H9 (cell line): ENCODE measurements at regions not wholly inside any gene's neighbourhood (a gene's known extent, or its start where the extent isn't known, plus 50 kb on each side); places are given as distances from the start of the nearest gene placed in this dataset.

ENCODE experiments used
- DNase-seq: peaks from one replicate; pipeline ENCODE4 v3.0.0-alpha.2; 2017
- H2AFZ ChIP-seq: one replicate; pipeline ENCODE4 v1.6.1; 2013; ENCODE audit warnings: mild to moderate bottlenecking, low read length, control low read depth, moderate library complexity
- H2AK5ac ChIP-seq: 2 replicates; pipeline ENCODE4 v1.6.1; 2013; ENCODE audit warnings: low read length, control low read depth, mixed read lengths; ENCODE audit not compliant: insufficient read length
- H2BK120ac ChIP-seq: one replicate; pipeline ENCODE4 v1.6.1; 2013; ENCODE audit warnings: low read depth, mild to moderate bottlenecking, low read length, control low read depth, inconsistent platforms; ENCODE audit not compliant: poor library complexity, severe bottlenecking
- H2BK12ac ChIP-seq: 2 replicates; pipeline ENCODE4 v1.6.1; 2013; ENCODE audit warnings: low read length, control low read depth, mixed read lengths, low read depth; ENCODE audit not compliant: insufficient read length
- H2BK15ac ChIP-seq: 2 replicates; pipeline ENCODE4 v1.6.1; 2013; ENCODE audit warnings: low read depth, low read length, control low read depth
- H2BK20ac ChIP-seq: one replicate; pipeline ENCODE4 v1.6.1; 2013; ENCODE audit warnings: low read depth, mild to moderate bottlenecking, low read length, control low read depth, inconsistent platforms; ENCODE audit not compliant: poor library complexity, severe bottlenecking
- H2BK5ac ChIP-seq: 2 replicates; pipeline ENCODE4 v1.6.1; 2013; ENCODE audit warnings: low read length, control low read depth, mixed read lengths; ENCODE audit not compliant: insufficient read length
- H3K14ac ChIP-seq: 2 replicates; pipeline ENCODE4 v1.6.1; 2013; ENCODE audit warnings: low read length, control low read depth; ENCODE audit not compliant: insufficient read depth
- H3K18ac ChIP-seq: 2 replicates; pipeline ENCODE4 v1.6.1; 2013; ENCODE audit warnings: low read depth, mild to moderate bottlenecking, mixed read lengths, low read length, control low read depth; ENCODE audit not compliant: insufficient read length
- H3K23ac ChIP-seq: 2 replicates; pipeline ENCODE4 v1.6.1; 2013; ENCODE audit warnings: low read length, control low read depth, mixed read lengths, low read depth; ENCODE audit not compliant: insufficient read length
- H3K23me2 ChIP-seq: 2 replicates; pipeline ENCODE4 v1.6.1; 2013; ENCODE audit warnings: low read depth, mild to moderate bottlenecking, mixed read lengths, low read length, control low read depth; ENCODE audit not compliant: insufficient read length, poor library complexity, severe bottlenecking
- H3K27ac ChIP-seq: 2 replicates; pipeline ENCODE4 v1.5.1; 2013; ENCODE audit warnings: low read length, control low read depth, mixed read lengths, low read depth; ENCODE audit not compliant: insufficient read length
- H3K27me3 ChIP-seq: 2 replicates; pipeline ENCODE4 v1.6.1; 2013; ENCODE audit warnings: low read length, control low read depth, inconsistent platforms; ENCODE audit not compliant: insufficient read depth
- H3K4ac ChIP-seq: 2 replicates; pipeline ENCODE4 v1.6.1; 2013; ENCODE audit warnings: low read depth, mild to moderate bottlenecking, control low read depth, inconsistent platforms, low read length, moderate library complexity
- H3K4me1 ChIP-seq: 2 replicates; pipeline ENCODE4 v1.6.1; 2013; ENCODE audit warnings: low read length, control low read depth, inconsistent platforms; ENCODE audit not compliant: insufficient read depth
- H3K4me2 ChIP-seq: 2 replicates; pipeline ENCODE4 v1.6.1; 2013; ENCODE audit warnings: low read length, control low read depth, mixed read lengths; ENCODE audit not compliant: insufficient read length, insufficient read depth
- H3K56ac ChIP-seq: 2 replicates; pipeline ENCODE4 v1.6.1; 2013; ENCODE audit warnings: low read depth, mild to moderate bottlenecking, mixed read lengths, low read length, control low read depth; ENCODE audit not compliant: insufficient read length
- H3K79me1 ChIP-seq: 2 replicates; pipeline ENCODE4 v1.6.1; 2013; ENCODE audit warnings: low read depth, mild to moderate bottlenecking, moderate library complexity, low read length, control low read depth, inconsistent platforms; ENCODE audit not compliant: insufficient read depth, poor library complexity, severe bottlenecking
- H3K79me2 ChIP-seq: 2 replicates; pipeline ENCODE4 v1.6.1; 2013; ENCODE audit warnings: low read length, control low read depth, inconsistent platforms; ENCODE audit not compliant: insufficient read depth
- H3K9ac ChIP-seq: 2 replicates; pipeline ENCODE4 v1.6.1; 2013; ENCODE audit warnings: low read length, control low read depth, mixed read lengths; ENCODE audit not compliant: insufficient read length; ENCODE audit errors: extremely low read depth
- H3K9me3 ChIP-seq: one replicate; pipeline ENCODE4 v1.6.1; 2013; ENCODE audit warnings: low read depth, low read length, inconsistent platforms; ENCODE audit not compliant: control insufficient read depth
- H3T11ph ChIP-seq: one replicate; pipeline ENCODE4 v1.6.1; 2013; ENCODE audit warnings: mild to moderate bottlenecking, low read length, control low read depth, inconsistent platforms
- H4K20me1 ChIP-seq: one replicate; pipeline ENCODE4 v1.6.1; 2013; ENCODE audit not compliant: control insufficient read depth, insufficient read length, insufficient read depth
- H4K5ac ChIP-seq: 2 replicates; pipeline ENCODE4 v1.6.1; 2013; ENCODE audit warnings: low read depth, mild to moderate bottlenecking, mixed read lengths, low read length, control low read depth; ENCODE audit not compliant: insufficient read length
- H4K8ac ChIP-seq: replicated peaks from 2 replicates; pipeline ENCODE4 v1.6.1; 2013; ENCODE audit warnings: low read length, control low read depth, mixed read lengths, low read depth; ENCODE audit not compliant: insufficient read length
- H4K91ac ChIP-seq: 2 replicates; pipeline ENCODE4 v1.6.1; 2013; ENCODE audit warnings: low read depth, mild to moderate bottlenecking, moderate library complexity, mixed read lengths, low read length, control low read depth; ENCODE audit not compliant: insufficient read length
- H3K27ac Mint-ChIP-seq, 3 experiments: 2 replicates in 2 of 3; 3 replicates in 1 of 3; pipeline ENCODE4 v1.8.0; 2020 to 2021; ENCODE audit warnings: mixed read lengths in 3 of 3, mild to moderate bottlenecking in 1 of 3, moderate library complexity in 1 of 3
- H3K27me3 Mint-ChIP-seq: 2 replicates; pipeline ENCODE4 v1.8.0; 2021; ENCODE audit warnings: low read depth, mild to moderate bottlenecking, moderate library complexity, mixed read lengths
- H3K36me3 Mint-ChIP-seq, 3 experiments: 2 replicates in 2 of 3; 3 replicates in 1 of 3; pipeline ENCODE4 v1.8.0; 2020 to 2021; ENCODE audit warnings: low read depth in 3 of 3, mixed read lengths in 3 of 3; ENCODE audit not compliant: insufficient read depth in 1 of 3
- H3K4me1 Mint-ChIP-seq, 2 experiments: 2 replicates each; pipeline ENCODE4 v1.8.0; 2020; ENCODE audit warnings: mixed read lengths in 2 of 2
- H3K4me3 Mint-ChIP-seq, 2 experiments: 2 replicates in 1 of 2; 3 replicates in 1 of 2; pipeline ENCODE4 v1.8.0; 2020 to 2021; ENCODE audit warnings: mild to moderate bottlenecking in 2 of 2, mixed read lengths in 2 of 2, moderate library complexity in 1 of 2
- H3K9me3 Mint-ChIP-seq, 2 experiments: 2 replicates in 1 of 2; 3 replicates in 1 of 2; pipeline ENCODE4 v1.8.0; 2020; ENCODE audit warnings: mild to moderate bottlenecking in 2 of 2, mixed read lengths in 2 of 2, moderate library complexity in 1 of 2
- WGBS: extraction: QIAGEN DNeasy Blood & Tissue Kit; methylation state at CpG from one replicate; pipeline ENCODE4 v1.1.7; 2013; ENCODE audit warnings: missing lambda C conversion rate, low lambda C conversion rate, mixed read lengths; ENCODE audit not compliant: insufficient read length; ENCODE audit errors: extremely low coverage; 5-methylcytosine and 5-hydroxymethylcytosine counted together
- TF ChIP-seq, protein P1 (sequence below): fragments of 200-600 bp; sonication (generic); conservative IDR thresholded peaks from 3 replicates; pipeline ENCODE4 v1.8.0; 2021; ENCODE audit warnings: antibody characterized with exemption, mild to moderate bottlenecking

DNA sequence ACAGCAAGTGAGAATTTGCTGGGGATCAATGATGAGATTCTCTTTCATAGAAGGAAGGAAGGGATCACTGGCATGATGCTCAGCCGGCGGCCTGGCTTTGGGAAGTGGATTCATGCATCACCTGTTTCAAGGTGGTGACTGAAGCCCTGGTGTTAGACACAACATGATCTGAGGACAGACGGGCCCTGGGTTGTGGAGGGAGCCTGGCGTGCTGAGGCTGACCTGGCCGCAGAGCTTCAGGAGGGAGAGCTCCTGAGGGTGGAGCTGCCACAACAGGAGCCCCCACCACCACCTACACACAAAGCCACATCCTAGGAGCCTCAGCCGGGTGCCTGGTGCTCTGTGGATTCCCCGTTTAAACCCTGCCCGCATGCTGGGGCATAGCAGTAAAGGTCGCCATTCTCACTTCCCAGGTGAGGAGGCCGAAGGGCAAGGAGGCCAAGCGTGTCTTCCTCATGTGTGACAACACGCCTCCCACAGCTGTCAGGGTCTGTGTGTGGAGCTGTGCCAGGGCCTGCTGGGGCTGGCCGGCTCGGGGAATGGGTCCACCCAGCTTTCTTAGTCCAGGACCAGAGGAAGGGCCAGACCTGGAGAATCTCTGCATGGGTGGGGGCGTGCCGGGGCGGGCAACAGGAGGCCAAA lies 107.0 kb downstream of the ERMARD start:
- Histone ChIP-seq H3K79me2 (no peaks in the 10 kb centered on the region), H3K4me1 (no peaks in the 10 kb centered on the region), H3K79me1 (no peaks in the 10 kb centered on the region), H4K8ac (no peak overlapping the region), H4K91ac (no peak overlapping the region), H4K20me1 (no peaks in the 10 kb centered on the region), H2BK5ac (no peak overlapping the region), H3K27ac (no peak overlapping the region), H3K14ac (no peak overlapping the region; the same call in 1 of the 2 replicates), H3K4ac (no peak overlapping the region), H2BK120ac (no peak overlapping the region), H3K4me2 (no peak overlapping the region), H2BK12ac (no peak overlapping the region), H3K23ac (no peak overlapping the region), H3K9ac (no peak overlapping the region), H3T11ph (no peak overlapping the region), H2BK20ac (no peak overlapping the region), H3K18ac (no peak overlapping the region), H2BK15ac (no peak overlapping the region), H4K5ac (no peak overlapping the region), H3K9me3 (peaks cover 6% of the 10 kb centered on the region), H2AFZ (no peak overlapping the region), H3K27me3 (no peaks in the 10 kb centered on the region), H3K23me2 (no peaks in the 10 kb centered on the region), H3K56ac (no peak overlapping the region), H2AK5ac (no peak overlapping the region)
- TF ChIP-seq, protein P1, sequence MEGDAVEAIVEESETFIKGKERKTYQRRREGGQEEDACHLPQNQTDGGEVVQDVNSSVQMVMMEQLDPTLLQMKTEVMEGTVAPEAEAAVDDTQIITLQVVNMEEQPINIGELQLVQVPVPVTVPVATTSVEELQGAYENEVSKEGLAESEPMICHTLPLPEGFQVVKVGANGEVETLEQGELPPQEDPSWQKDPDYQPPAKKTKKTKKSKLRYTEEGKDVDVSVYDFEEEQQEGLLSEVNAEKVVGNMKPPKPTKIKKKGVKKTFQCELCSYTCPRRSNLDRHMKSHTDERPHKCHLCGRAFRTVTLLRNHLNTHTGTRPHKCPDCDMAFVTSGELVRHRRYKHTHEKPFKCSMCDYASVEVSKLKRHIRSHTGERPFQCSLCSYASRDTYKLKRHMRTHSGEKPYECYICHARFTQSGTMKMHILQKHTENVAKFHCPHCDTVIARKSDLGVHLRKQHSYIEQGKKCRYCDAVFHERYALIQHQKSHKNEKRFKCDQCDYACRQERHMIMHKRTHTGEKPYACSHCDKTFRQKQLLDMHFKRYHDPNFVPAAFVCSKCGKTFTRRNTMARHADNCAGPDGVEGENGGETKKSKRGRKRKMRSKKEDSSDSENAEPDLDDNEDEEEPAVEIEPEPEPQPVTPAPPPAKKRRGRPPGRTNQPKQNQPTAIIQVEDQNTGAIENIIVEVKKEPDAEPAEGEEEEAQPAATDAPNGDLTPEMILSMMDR: no peak
- peaks cover 2% of the 10 kb centered on the region for H3K27me3 Mint-ChIP-seq
- H3K9me3 Mint-ChIP-seq: peaks cover 21 to 26% of the 10 kb centered on the region in 2 experiments
- peaks cover 0 to 2% of the 10 kb centered on the region in 2 experiments; a peak in 2 of 4 replicates for H3K4me1 Mint-ChIP-seq
- WGBS: no CpG with 5 or more reads among the region's 17 CpGs
- DNase-seq: no peak
- no peak overlapping the region for H3K4me3 Mint-ChIP-seq
- peaks cover 5 to 13% (median 9%) of the 10 kb centered on the region in 3 experiments; a peak in 6 of 7 replicates for H3K36me3 Mint-ChIP-seq
- no peak overlapping the region for H3K27ac Mint-ChIP-seq
